Gastrocnemius medialis (tissue), 4 donors: ENCODE measurements at regions not wholly inside any gene's neighbourhood (a gene's known extent, or its start where the extent isn't known, plus 50 kb on each side); places are given as distances from the start of the nearest gene placed in this dataset.

Experiments
- CTCF ChIP-seq, 5 experiments: fragments of 450-650 bp in 3 of 5; fragments of 200-600 bp in 2 of 5; sonication (generic) in 2 of 5; IDR thresholded peaks in 4 of 5; conservative IDR thresholded peaks in 1 of 5; 1 replicate in 4 of 5; 2 replicates in 1 of 5; pipeline ENCODE4 v1.5.1; 2016 to 2019; ENCODE audit warnings: antibody characterized with exemption in 5 of 5, mild to moderate bottlenecking in 3 of 5, moderate library complexity in 3 of 5
- POLR2A ChIP-seq, 2 donors: fragments of 450-650 bp; IDR thresholded peaks; one replicate each; pipeline ENCODE4 v1.6.1; 2017; ENCODE audit warnings: antibody characterized with exemption in 2 of 2, mild to moderate bottlenecking in 2 of 2, moderate library complexity in 2 of 2

GRCh38 chr7:19410106-19410505 is 264.9 kb upstream of the FERD3L start:
- no peak for TF ChIP-seq POLR2A (IDR thresholded peaks at IDR 0.05)
- no peak for TF ChIP-seq CTCF (IDR thresholded peaks at IDR 0.05 in 4 of 5, conservative IDR thresholded peaks at IDR 0.05 in 1 of 5)
